GM12892 (cell line): ENCODE measurements at regions not wholly inside any gene's neighbourhood (a gene's known extent, or its start where the extent isn't known, plus 50 kb on each side); places are given as distances from the start of the nearest gene placed in this dataset.

Source experiments
- POLR2A ChIP-seq: IDR thresholded peaks from 2 replicates; pipeline ENCODE4 v1.6.1; 2011; ENCODE audit warnings: low read depth, low read length, control low read depth
- POLR2AphosphoS5 ChIP-seq: IDR thresholded peaks from 2 replicates; pipeline ENCODE4 v1.6.1; 2011; ENCODE audit warnings: low read depth, low read length, control low read depth
- TAF1 ChIP-seq: IDR thresholded peaks from 2 replicates; pipeline ENCODE4 v1.6.1; 2011; ENCODE audit warnings: low read depth, mild to moderate bottlenecking, control low read depth, low read length, borderline replicate concordance

- TF ChIP-seq POLR2AphosphoS5 (no peak), POLR2A (no peak), TAF1 (no peak)
Observed at GRCh38 chr2:120889936-120890335, 154.3 kb downstream of the GLI2 start.
